SH-SY5Y (cell line): ENCODE measurements at regions not wholly inside any gene's neighbourhood (a gene's known extent, or its start where the extent isn't known, plus 50 kb on each side); places are given as distances from the start of the nearest gene placed in this dataset.

Source experiments
- GATA2 ChIP-seq: IDR thresholded peaks from 2 replicates; pipeline ENCODE4 v1.6.1; 2011; ENCODE audit warnings: mild to moderate bottlenecking, low read depth, low read length
- GATA3 ChIP-seq: IDR thresholded peaks from 2 replicates; pipeline ENCODE4 v1.6.1; 2011; ENCODE audit warnings: low read depth, mild to moderate bottlenecking, low read length, moderate library complexity

GRCh38 chr12:85516039-85516438 is 236.0 kb downstream of the ALX1 start:
- TF ChIP-seq GATA2 (no peak), GATA3 (no peak)
